Subcutaneous abdominal adipose tissue (tissue), 5 donors: ENCODE measurements at regions not wholly inside any gene's neighbourhood (a gene's known extent, or its start where the extent isn't known, plus 50 kb on each side); places are given as distances from the start of the nearest gene placed in this dataset.
"Not testable (repeated sequence)": the region's sequence is repeated elsewhere in the genome, so short reads cannot be mapped to it uniquely, and the experiment has no call there.

Experiments used
- H3K27ac ChIP-seq: one replicate; pipeline ENCODE4 v1.7.0; 2013; ENCODE audit warnings: low read depth, mild to moderate bottlenecking, inconsistent platforms, low read length, moderate library complexity
- H3K27me3 ChIP-seq, 5 donors: one replicate each; pipeline ENCODE4 v1.7.0; 2013; ENCODE audit warnings: low read length in 5 of 5, inconsistent platforms in 1 of 5; ENCODE audit not compliant: control insufficient read depth in 5 of 5, insufficient read depth in 4 of 5
- H3K36me3 ChIP-seq, 5 donors: one replicate each; pipeline ENCODE4 v1.7.0; 2013; ENCODE audit warnings: low read length in 5 of 5; ENCODE audit not compliant: control insufficient read depth in 5 of 5, insufficient read depth in 5 of 5
- H3K4me1 ChIP-seq, 5 donors: one replicate each; pipeline ENCODE4 v1.7.0; 2013; ENCODE audit warnings: low read length in 5 of 5, mild to moderate bottlenecking in 3 of 5, moderate library complexity in 1 of 5; ENCODE audit not compliant: control insufficient read depth in 5 of 5, insufficient read depth in 5 of 5
- H3K4me3 ChIP-seq, 5 donors: one replicate each; pipeline ENCODE4 v1.7.0; 2013; ENCODE audit warnings: low read length in 5 of 5, low read depth in 1 of 5
- H3K9ac ChIP-seq, 5 donors: one replicate each; pipeline ENCODE4 v1.7.0; 2013; ENCODE audit warnings: low read length in 5 of 5, mild to moderate bottlenecking in 4 of 5, moderate library complexity in 3 of 5
- H3K9me3 ChIP-seq, 5 donors: one replicate each; pipeline ENCODE4 v1.7.0; 2013; ENCODE audit warnings: low read length in 5 of 5; ENCODE audit not compliant: control insufficient read depth in 5 of 5
- donor health status: healthy.
- donor health status: healthy.
- donor health status: healthy.
- donor health status: healthy.
- donor health status: healthy.

- Histone ChIP-seq H3K9me3 (no peaks in the 10 kb centered on the region), H3K9ac (no peak overlapping the region), H3K4me3 (no peak overlapping the region), H3K27me3 (no peaks in the 10 kb centered on the region), H3K27ac (no peak overlapping the region), H3K36me3 (no peaks in the 10 kb centered on the region), H3K4me1 (peaks cover 0 to 3% (median 1%) of the 10 kb centered on the region in 5 donors)
Observed at GRCh38 chr12:46958599-46959290, 120.7 kb upstream of the PCED1B start.

GRCh38 chr12:46959502-46959901 lies 119.9 kb upstream of the PCED1B start:
- Histone ChIP-seq H3K4me1 (peaks cover 0 to 11% (median 9%) of the 10 kb centered on the region in 5 donors), H3K27ac (no peak overlapping the region), H3K9ac (no peak overlapping the region), H3K4me3 (no peak overlapping the region), H3K36me3 (no peaks in the 10 kb centered on the region), H3K27me3 (no peaks in the 10 kb centered on the region), H3K9me3 (no peaks in the 10 kb centered on the region)

GRCh38 chr12:46960681-46961080 lies 118.7 kb upstream of the PCED1B start:
- no peak overlapping the region for H3K27ac ChIP-seq

GRCh38 chr12:46963191-46963590 lies 116.2 kb upstream of the PCED1B start:
- H3K9ac ChIP-seq: no peak overlapping the region
- no peak overlapping the region for H3K4me3 ChIP-seq
- H3K4me1 ChIP-seq: peaks cover 0 to 16% (median 13%) of the 10 kb centered on the region in 5 donors
- no peaks in the 10 kb centered on the region for H3K36me3 ChIP-seq
- no peaks in the 10 kb centered on the region for H3K27me3 ChIP-seq
- no peaks in the 10 kb centered on the region for H3K9me3 ChIP-seq
- no peak overlapping the region for H3K27ac ChIP-seq

More at GRCh38 chr12:46960681-46961080, 118.7 kb upstream of the PCED1B start:
- no peaks in the 10 kb centered on the region for H3K9me3 ChIP-seq
- no peak overlapping the region for H3K4me3 ChIP-seq
- H3K27me3 ChIP-seq: no peaks in the 10 kb centered on the region
- peaks cover 0 to 14% (median 13%) of the 10 kb centered on the region in 5 donors for H3K4me1 ChIP-seq
- no peak overlapping the region for H3K9ac ChIP-seq
- H3K36me3 ChIP-seq: no peaks in the 10 kb centered on the region

GRCh38 chr12:46963977-46964971 lies 115.1 kb upstream of the PCED1B start:
- no peaks in the 10 kb centered on the region for H3K27me3 ChIP-seq
- no peak overlapping the region for H3K4me3 ChIP-seq
- peaks cover 0 to 16% (median 13%) of the 10 kb centered on the region in 5 donors for H3K4me1 ChIP-seq
- H3K27ac ChIP-seq: no peak overlapping the region
- H3K9me3 ChIP-seq: no peaks in the 10 kb centered on the region
- H3K9ac ChIP-seq: no peak overlapping the region
- no peaks in the 10 kb centered on the region for H3K36me3 ChIP-seq

GRCh38 chr12:46965137-46965536 lies 114.3 kb upstream of the PCED1B start:
- Histone ChIP-seq H3K9ac (no peak overlapping the region), H3K4me3 (no peak overlapping the region), H3K36me3 (no peaks in the 10 kb centered on the region), H3K9me3 (no peaks in the 10 kb centered on the region), H3K27ac (no peak overlapping the region), H3K4me1 (peaks cover 0 to 16% (median 13%) of the 10 kb centered on the region in 5 donors), H3K27me3 (no peaks in the 10 kb centered on the region)

DNA sequence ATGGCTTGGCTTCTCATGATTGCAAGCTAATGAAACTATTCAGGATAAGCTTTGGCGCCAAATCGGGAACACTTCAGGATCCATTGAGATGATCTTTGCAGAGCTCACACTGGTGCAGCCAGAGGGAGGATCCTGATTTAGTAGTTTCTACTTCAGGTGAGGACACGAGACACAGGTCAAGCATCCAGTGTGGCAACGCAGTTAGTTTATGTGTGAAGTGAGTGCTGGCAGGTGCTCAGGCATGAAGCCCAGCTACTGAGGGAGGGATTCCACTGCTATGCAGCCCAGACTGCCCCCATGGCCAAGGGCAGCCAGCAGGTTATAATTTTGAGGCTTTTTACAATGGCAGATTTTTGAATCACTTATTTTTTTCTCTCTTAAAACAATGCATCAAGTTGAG lies 113.5 kb upstream of the PCED1B start:
- no peaks in the 10 kb centered on the region for H3K36me3 ChIP-seq
- peaks cover 0 to 16% (median 13%) of the 10 kb centered on the region in 5 donors for H3K4me1 ChIP-seq
- H3K27me3 ChIP-seq: no peaks in the 10 kb centered on the region
- no peaks in the 10 kb centered on the region for H3K9me3 ChIP-seq
- no peak overlapping the region for H3K27ac ChIP-seq
- H3K4me3 ChIP-seq: no peak overlapping the region
- H3K9ac ChIP-seq: no peak overlapping the region

DNA sequence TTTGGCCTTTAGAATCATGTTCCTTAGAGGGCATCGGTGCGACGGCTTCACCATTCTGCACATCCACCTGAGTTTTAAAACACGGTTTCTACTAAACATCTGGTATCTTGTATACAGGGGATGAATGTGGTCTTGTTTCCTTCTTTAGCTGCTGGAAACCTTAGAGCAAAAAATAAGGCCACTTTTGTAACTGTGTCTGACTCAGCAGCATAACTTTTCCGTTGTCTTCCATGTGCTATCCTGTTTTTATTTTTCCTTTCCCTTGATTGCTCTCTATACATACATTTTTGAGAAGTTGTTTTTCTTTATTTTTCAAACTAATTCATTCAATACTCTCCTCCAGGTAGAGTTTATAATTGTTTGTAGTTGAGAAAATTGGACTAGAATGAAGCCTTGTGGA lies 108.8 kb upstream of the PCED1B start:
- H3K4me3 ChIP-seq: no peak overlapping the region
- H3K36me3 ChIP-seq: no peaks in the 10 kb centered on the region
- H3K27me3 ChIP-seq: no peaks in the 10 kb centered on the region

GRCh38 chr12:46973937-46974336 lies 105.5 kb upstream of the PCED1B start:
- H3K9ac ChIP-seq, H3K4me1 ChIP-seq, H3K9me3 ChIP-seq, H3K4me3 ChIP-seq, H3K27ac ChIP-seq, H3K36me3 ChIP-seq, H3K27me3 ChIP-seq: not testable (repeated sequence)

More for the DNA sequence above, 108.8 kb upstream of the PCED1B start:
- Histone ChIP-seq H3K27ac (no peak overlapping the region), H3K9me3 (no peaks in the 10 kb centered on the region), H3K9ac (no peak overlapping the region), H3K4me1 (peaks cover 0 to 2% (median 0%) of the 10 kb centered on the region in 5 donors)

- Histone ChIP-seq H3K27ac (no peak overlapping the region), H3K36me3 (no peaks in the 10 kb centered on the region), H3K27me3 (no peaks in the 10 kb centered on the region), H3K4me3 (no peak overlapping the region), H3K9me3 (no peaks in the 10 kb centered on the region), H3K4me1 (no peaks in the 10 kb centered on the region), H3K9ac (no peak overlapping the region)
Observed at GRCh38 chr12:46977871-46978375, 101.5 kb upstream of the PCED1B start.
